ENCODE measurements at regions not wholly inside any gene's neighbourhood (a gene's known extent, or its start where the extent isn't known, plus 50 kb on each side); places are given as distances from the start of the nearest gene placed in this dataset.

DNA sequence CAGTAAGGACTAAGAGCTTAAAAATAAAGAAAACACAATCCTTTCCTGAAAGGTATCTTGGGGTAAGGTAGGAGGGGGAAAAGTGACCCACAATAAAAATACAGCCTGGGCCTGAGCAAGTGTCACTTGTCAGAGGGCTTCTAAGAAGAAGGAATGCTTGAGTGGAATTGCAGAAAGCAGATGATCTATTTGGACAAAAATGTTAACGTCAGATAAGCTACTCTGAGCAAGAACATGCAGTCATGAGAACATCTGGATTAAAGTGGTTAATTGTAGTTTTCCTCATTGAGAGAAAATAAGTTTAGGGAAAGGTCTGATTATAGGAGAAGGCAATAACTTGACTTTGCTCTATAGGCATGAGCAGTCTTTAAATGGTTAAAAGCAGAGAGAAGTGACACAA is 581.9 kb downstream of the HTR1B start:
- TF ChIP-seq POLR2AphosphoS5 (IDR thresholded peaks at IDR 0.05; ENCODE audit: low read depth, low read length): no peak
- no peak for TF ChIP-seq TAF1 (IDR thresholded peaks at IDR 0.05; ENCODE audit: borderline replicate concordance, insufficient read depth, low read length)
- TF ChIP-seq SIN3A (IDR thresholded peaks at IDR 0.05; ENCODE audit: borderline replicate concordance, insufficient read depth, low read length): no peak
- no peak for TF ChIP-seq REST (IDR thresholded peaks at IDR 0.05; ENCODE audit: insufficient read depth in 1 of 2, low read depth in 2 of 2, low read length in 2 of 2)

All from PFSK-1 (cell line).